Large intestine (tissue), 3 donors: ENCODE measurements at regions not wholly inside any gene's neighbourhood (a gene's known extent, or its start where the extent isn't known, plus 50 kb on each side); places are given as distances from the start of the nearest gene placed in this dataset.

Experiments used
- DNase-seq, 2 donors: peaks; one replicate each; pipeline versions ENCODE4 v3.0.0 to v3.0.0-alpha.2; 2013
- H3K27ac ChIP-seq: one replicate; pipeline ENCODE4 v1.5.1; 2013; ENCODE audit warnings: low read length
- H3K27me3 ChIP-seq: 2 replicates; pipeline ENCODE4 v1.6.1; 2013; ENCODE audit warnings: low read length; ENCODE audit not compliant: control insufficient read depth, insufficient read depth
- H3K36me3 ChIP-seq: 2 replicates; pipeline ENCODE4 v1.6.1; 2013; ENCODE audit warnings: low read length; ENCODE audit not compliant: control insufficient read depth, insufficient read depth
- H3K4me1 ChIP-seq: one replicate; pipeline ENCODE4 v1.6.1; 2013; ENCODE audit warnings: low read length; ENCODE audit not compliant: control insufficient read depth, insufficient read depth
- H3K4me3 ChIP-seq: one replicate; pipeline ENCODE4 v1.5.1; 2013; ENCODE audit warnings: low read length
- H3K9me3 ChIP-seq: one replicate; pipeline ENCODE4 v1.6.1; 2013; ENCODE audit warnings: mild to moderate bottlenecking, low read depth, low read length, moderate library complexity; ENCODE audit not compliant: control insufficient read depth
- WGBS: methylation state at CpG from one replicate; pipeline ENCODE4 v1.1.5; 2013; ENCODE audit warnings: low lambda C conversion rate; ENCODE audit not compliant: insufficient coverage; 5-methylcytosine and 5-hydroxymethylcytosine counted together

GRCh38 chr11:80565231-80565630, 1124.4 kb upstream of the TENM4 start:
- no peaks in the 10 kb centered on the region for H3K36me3 ChIP-seq
- no peak for DNase-seq
- no peak overlapping the region for H3K27ac ChIP-seq
- H3K9me3 ChIP-seq = no peaks in the 10 kb centered on the region
- no peaks in the 10 kb centered on the region for H3K27me3 ChIP-seq
- H3K4me3 ChIP-seq = no peak overlapping the region
- no peaks in the 10 kb centered on the region for H3K4me1 ChIP-seq
- 93% methylated on average over 2 of the region's 5 CpGs for WGBS

DNA sequence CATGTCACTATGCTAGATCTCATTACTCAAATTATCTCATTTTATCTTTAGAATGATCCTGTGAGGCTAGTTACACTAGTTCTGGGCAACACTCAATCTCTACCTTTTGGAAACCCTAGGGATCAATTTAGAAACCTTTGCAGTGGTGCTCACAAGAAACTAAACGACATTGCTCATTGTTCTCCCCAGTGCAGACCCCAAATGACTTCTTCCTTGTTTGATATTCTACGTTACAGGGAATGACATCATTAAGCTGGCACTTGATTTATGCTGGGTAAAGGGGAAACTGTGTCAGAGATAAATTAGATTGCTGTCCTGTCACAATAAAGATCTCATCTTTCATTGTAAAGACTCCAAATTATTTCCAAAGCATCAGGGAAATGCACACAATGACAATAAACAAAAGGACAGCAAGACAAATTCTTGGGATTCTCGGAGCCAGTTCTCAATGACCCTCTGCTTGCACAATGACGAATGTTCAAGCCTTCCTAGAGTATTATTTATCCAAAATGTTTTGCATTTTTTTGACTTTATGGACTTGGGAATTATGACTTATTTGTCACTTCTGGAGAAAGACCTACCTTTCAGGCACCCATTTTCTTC, 1121.8 kb upstream of the TENM4 start:
- Histone ChIP-seq H3K4me1 (no peaks in the 10 kb centered on the region), H3K4me3 (no peak overlapping the region), H3K27me3 (no peaks in the 10 kb centered on the region), H3K27ac (no peak overlapping the region), H3K9me3 (no peaks in the 10 kb centered on the region), H3K36me3 (no peaks in the 10 kb centered on the region)
- WGBS = 100% methylated on average over 2 of the region's 4 CpGs
- no peak for DNase-seq

- Histone ChIP-seq H3K36me3 (no peaks in the 10 kb centered on the region), H3K4me1 (no peaks in the 10 kb centered on the region), H3K27me3 (no peaks in the 10 kb centered on the region), H3K4me3 (no peak overlapping the region), H3K27ac (no peak overlapping the region), H3K9me3 (no peaks in the 10 kb centered on the region)
- DNase-seq = no peak
- WGBS = no CpG with 5 or more reads among the region's 2 CpGs
These were observed 1119.1 kb upstream of the TENM4 start for GRCh38 chr11:80559942-80560341.

DNA sequence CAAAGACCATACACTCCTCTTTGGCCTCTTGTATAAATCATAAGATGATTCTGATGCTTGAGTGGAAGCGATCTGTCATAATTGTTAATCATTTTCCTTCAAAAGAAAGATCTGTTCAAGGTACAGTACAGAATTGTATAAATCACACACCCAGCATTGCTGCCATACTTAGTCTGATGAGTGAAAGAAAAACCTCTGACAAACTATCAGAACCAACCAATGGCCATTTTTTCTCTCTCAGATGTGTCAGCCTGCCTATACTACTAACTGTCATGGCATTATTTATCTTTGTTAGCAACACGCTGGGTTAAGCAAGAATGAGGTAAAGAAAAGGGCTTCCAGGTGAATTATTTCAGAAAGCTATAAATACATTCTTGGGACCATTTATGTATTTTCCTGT, 1112.7 kb upstream of the TENM4 start:
- no peaks in the 10 kb centered on the region for H3K36me3 ChIP-seq
- H3K27ac ChIP-seq = no peak overlapping the region
- 90% methylated on average over 2 of the region's 2 CpGs for WGBS
- H3K4me3 ChIP-seq = no peak overlapping the region
- no peaks in the 10 kb centered on the region for H3K27me3 ChIP-seq
- no peak for DNase-seq
- H3K4me1 ChIP-seq = no peaks in the 10 kb centered on the region
- H3K9me3 ChIP-seq = no peaks in the 10 kb centered on the region

DNA sequence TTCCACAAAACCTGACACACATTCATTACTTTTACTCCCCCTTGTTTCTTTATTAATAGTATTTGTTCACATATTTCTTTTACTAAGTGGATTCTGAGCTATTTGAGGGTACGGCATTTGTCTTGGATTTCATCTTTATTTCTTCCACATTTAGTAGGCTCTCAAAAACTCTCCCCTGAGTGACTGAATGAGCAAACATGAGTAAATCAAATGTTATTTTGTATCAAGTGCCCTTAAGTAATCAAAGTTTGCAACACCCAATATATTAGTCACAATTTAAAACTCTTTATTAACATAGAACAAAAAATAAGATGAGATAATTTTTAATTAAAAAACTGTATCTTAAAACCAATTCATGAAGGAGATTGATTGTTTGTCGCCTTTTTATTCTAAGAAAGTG, 1101.9 kb upstream of the TENM4 start:
- H3K36me3 ChIP-seq = no peaks in the 10 kb centered on the region
- H3K27me3 ChIP-seq = no peaks in the 10 kb centered on the region
- no peak overlapping the region for H3K27ac ChIP-seq
- H3K9me3 ChIP-seq = no peaks in the 10 kb centered on the region
- H3K4me1 ChIP-seq = no peaks in the 10 kb centered on the region
- no peak for DNase-seq
- no peak overlapping the region for H3K4me3 ChIP-seq
- 100% methylated on average over 1 of the region's 2 CpGs for WGBS

- Histone ChIP-seq H3K36me3 (no peaks in the 10 kb centered on the region), H3K4me3 (no peak overlapping the region), H3K27ac (no peak overlapping the region), H3K4me1 (no peaks in the 10 kb centered on the region), H3K27me3 (no peaks in the 10 kb centered on the region), H3K9me3 (peaks cover 1% of the 10 kb centered on the region)
- no peak for DNase-seq
- WGBS = 100% methylated on average over 2 of the region's 2 CpGs
These were observed 1097.2 kb upstream of the TENM4 start for GRCh38 chr11:80538040-80538439.

DNA sequence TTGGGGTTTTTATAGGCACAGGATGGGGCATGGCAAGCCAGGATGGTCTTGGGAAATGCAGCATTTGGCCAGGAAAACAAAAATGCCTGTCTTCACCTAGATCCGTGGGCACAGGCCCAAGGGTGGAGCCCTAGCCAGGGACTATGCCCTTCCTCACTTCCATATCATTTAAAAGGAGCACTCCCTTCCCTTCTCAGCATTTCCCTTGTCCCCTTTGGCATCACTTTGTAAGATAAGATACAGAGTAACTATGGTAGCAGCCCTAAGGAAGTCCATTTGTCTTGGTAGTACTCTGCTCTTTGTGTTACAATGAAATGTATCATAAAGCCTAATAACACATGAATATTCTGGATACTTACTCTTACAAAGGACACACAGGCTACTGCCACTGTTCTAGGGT, 1092.6 kb upstream of the TENM4 start:
- DNase-seq = peak in 1 of 2 donors; percentile 44
- no peak overlapping the region for H3K4me3 ChIP-seq
- H3K4me1 ChIP-seq = peaks cover 11% of the 10 kb centered on the region
- H3K9me3 ChIP-seq = peaks cover 8% of the 10 kb centered on the region
- WGBS = no CpG with 5 or more reads among the region's 1 CpG
- H3K27ac ChIP-seq = no peak overlapping the region
- no peaks in the 10 kb centered on the region for H3K36me3 ChIP-seq
- no peaks in the 10 kb centered on the region for H3K27me3 ChIP-seq

DNA sequence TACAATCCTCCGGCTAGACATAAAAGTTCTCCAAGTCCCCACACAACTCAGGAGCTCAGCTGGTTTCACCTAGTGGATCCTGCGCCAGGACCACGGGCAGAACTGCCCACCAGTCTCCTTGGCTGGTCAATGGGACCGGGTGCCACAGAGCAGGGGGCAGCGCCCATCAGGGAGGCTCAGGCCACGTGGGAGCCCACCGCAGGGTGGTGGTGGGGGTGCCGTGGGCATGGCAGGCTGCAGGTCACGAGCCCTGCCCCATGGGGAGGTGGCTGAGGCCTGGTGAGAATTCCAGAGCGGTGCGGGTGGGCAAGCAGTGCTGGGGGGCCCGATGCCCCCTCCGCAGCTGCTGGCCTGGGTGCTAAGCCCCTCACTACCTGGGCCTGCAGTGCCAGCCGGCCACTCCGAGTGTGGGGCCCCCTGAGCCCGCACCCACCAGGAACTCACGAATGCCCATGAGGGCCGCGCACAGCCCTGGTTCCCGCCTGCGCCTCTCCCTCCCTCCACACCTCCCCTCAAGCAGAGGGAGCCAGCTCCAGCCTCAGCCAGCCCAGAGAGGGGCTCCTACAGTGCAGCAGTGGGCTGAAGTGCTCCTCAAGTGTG, 1091.9 kb upstream of the TENM4 start:
- no CpG with 5 or more reads among the region's 21 CpGs for WGBS
- peaks cover 11% of the 10 kb centered on the region for H3K4me1 ChIP-seq
- H3K27me3 ChIP-seq = no peaks in the 10 kb centered on the region
- no peak for DNase-seq
- H3K36me3 ChIP-seq = no peaks in the 10 kb centered on the region
- H3K27ac ChIP-seq = no peak overlapping the region
- H3K9me3 ChIP-seq = peaks cover 8% of the 10 kb centered on the region
- no peak overlapping the region for H3K4me3 ChIP-seq

DNA sequence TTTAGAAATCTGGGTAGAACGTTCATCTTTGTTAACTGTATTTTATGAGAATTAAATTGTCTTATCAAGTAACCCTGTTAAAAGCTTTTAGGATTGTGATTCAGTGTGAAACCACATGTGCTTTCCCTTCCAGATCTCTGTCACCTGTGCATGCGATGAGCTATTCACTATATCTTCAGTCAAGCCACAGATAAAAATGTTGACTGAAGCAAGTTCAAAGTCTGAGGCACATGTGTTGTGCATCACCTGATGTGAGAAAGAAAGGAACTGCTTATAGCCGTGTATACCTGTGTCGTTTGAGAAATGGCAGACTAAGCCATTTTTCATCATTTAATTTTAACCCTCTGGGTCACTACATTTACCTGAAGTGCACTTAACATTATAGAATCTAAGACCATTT, 1088.9 kb upstream of the TENM4 start:
- H3K27me3 ChIP-seq = no peaks in the 10 kb centered on the region
- H3K4me1 ChIP-seq = peaks cover 19% of the 10 kb centered on the region
- no peaks in the 10 kb centered on the region for H3K36me3 ChIP-seq
- H3K9me3 ChIP-seq = peaks cover 8% of the 10 kb centered on the region
- peak overlapping the region; percentile 59 for H3K27ac ChIP-seq
- WGBS = no CpG with 5 or more reads among the region's 4 CpGs
- peak; percentile 90 to 95 for DNase-seq
- no peak overlapping the region for H3K4me3 ChIP-seq

DNA sequence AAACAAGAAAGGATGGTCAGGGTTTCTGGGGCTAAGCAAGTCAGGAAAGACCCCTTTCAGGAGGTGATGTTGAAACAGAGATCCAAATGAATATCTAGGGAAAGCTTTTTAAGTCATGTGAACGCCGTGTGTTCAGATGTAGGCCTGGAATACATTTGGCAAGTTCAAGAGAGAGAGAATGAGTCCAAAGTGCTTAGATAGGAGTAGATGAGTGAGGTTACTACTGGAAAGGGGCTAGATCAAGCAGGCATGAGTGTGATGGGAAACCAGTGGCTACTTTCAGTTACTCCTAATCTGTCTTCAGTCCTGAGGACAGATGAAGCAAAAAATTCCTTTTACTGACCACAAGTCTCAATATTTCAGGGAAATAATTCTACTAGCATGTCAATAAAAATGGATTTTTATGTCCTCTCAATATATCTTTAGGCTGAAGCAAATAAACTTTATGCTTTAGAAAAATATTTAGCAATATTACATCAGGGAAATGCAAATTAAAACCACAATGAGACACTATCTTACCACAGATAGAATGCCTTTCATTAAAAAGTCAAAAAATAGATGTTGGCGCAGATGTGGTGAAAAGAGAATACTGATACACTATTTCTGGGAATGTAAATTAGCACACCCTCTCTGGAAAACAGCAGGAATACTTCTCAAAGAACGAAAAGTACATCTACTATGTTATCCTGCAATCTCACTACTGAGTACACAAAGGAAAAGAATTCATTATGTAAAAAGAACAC, 1085.0 kb upstream of the TENM4 start:
- no peaks in the 10 kb centered on the region for H3K9me3 ChIP-seq
- H3K36me3 ChIP-seq = no peaks in the 10 kb centered on the region
- no peaks in the 10 kb centered on the region for H3K27me3 ChIP-seq
- H3K4me3 ChIP-seq = no peak overlapping the region
- H3K27ac ChIP-seq = peak overlapping the region; percentile 6
- peak; percentile 57 to 78 for DNase-seq
- peaks cover 28% of the 10 kb centered on the region for H3K4me1 ChIP-seq
- 45% methylated on average over 3 of the region's 4 CpGs for WGBS
